ENCODE measurements at regions not wholly inside any gene's neighbourhood (a gene's known extent, or its start where the extent isn't known, plus 50 kb on each side); places are given as distances from the start of the nearest gene placed in this dataset.

DNA sequence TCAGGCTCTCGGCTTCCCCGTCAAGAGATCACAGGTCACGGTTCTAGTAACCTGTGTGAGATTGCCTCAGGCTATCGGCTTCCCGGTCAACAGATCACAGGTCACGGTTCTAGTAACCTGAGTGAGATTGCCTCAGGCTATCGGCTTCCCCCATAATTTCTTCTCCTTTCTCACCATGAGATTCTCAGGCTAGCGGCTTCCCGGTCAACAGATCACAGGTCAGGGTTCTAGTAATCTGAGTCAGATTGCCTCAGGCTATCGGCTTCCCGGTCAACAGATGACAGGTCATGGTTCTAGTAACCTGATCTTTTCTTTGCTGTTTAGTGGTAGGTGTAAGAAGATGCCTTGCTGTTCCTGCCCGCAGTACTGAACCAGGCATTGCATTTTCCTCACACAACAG is 418.2 kb upstream of the ZNF717 start:
- H3K4me3 ChIP-seq (replicated peaks; ENCODE audit: low read depth, low read length) = no peak overlapping the region
- no peak for DNase-seq (ENCODE audit: extremely low read depth, low read depth)
- no peak for TF ChIP-seq CTCF (IDR thresholded peaks at IDR 0.05; ENCODE audit: low read depth, low read length, missing control alignments)

DNA sequence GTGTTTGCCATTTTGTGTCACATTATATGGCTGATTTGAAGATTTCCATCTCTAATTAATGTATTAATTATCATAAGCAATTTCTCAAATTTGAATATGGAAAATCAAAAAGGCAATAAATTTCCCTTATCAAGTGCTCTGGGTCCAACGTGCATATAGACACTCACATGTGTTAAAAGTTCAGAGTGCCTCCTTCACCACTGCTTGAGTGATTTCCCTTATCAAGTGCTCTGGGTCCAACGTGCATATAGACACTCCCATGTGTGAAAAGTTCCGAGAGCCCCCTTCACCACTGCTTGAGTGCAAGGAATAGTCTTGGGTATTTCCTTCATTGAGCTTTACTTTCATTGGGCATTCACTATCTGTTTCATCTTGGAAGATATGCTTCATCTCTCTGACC is 421.0 kb upstream of the ZNF717 start:
- H3K4me3 ChIP-seq (replicated peaks; ENCODE audit: low read depth, low read length) = no peak overlapping the region
- no peak for DNase-seq (ENCODE audit: extremely low read depth, low read depth)
- no peak for TF ChIP-seq CTCF (IDR thresholded peaks at IDR 0.05; ENCODE audit: low read depth, low read length, missing control alignments)

GRCh38 chr3:76212679-76213078 is 427.3 kb upstream of the ZNF717 start:
- DNase-seq (ENCODE audit: extremely low read depth, low read depth) = no peak
- H3K4me3 ChIP-seq (replicated peaks; ENCODE audit: low read depth, low read length) = no peak overlapping the region
- TF ChIP-seq CTCF (IDR thresholded peaks at IDR 0.05; ENCODE audit: low read depth, low read length, missing control alignments) = no peak

DNA sequence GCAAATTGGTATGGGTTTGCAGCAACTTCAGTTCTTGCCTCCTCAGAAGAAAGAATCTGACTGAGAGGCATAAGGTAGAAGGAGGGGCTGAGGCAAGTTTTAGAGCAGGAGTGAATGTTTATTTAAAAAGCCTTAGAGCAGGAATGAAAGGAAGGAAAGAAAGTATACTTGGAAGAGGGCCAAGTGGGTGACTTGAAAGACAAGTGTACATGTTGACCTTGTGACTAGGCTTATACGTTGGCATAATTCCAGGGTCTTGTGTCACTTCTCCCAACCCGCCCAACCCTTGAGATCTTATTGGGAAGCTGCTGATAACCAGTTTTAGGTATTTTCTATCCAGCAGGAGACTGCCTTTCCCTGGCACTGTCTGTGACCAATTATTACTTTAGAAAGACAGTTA is 436.9 kb upstream of the ZNF717 start:
- DNase-seq (ENCODE audit: extremely low read depth, low read depth) = no peak
- TF ChIP-seq CTCF (IDR thresholded peaks at IDR 0.05; ENCODE audit: low read depth, low read length, missing control alignments) = no peak
- H3K4me3 ChIP-seq (replicated peaks; ENCODE audit: low read depth, low read length) = no peak overlapping the region

GRCh38 chr3:76231258-76231657 is 445.9 kb upstream of the ZNF717 start:
- H3K4me3 ChIP-seq (replicated peaks; ENCODE audit: low read depth, low read length) = no peak overlapping the region
- DNase-seq (ENCODE audit: extremely low read depth, low read depth) = no peak
- no peak for TF ChIP-seq CTCF (IDR thresholded peaks at IDR 0.05; ENCODE audit: low read depth, low read length, missing control alignments)

GRCh38 chr3:76242886-76243753 is 457.8 kb upstream of the ZNF717 start:
- H3K4me3 ChIP-seq (replicated peaks; ENCODE audit: low read depth, low read length) = no peak overlapping the region
- TF ChIP-seq CTCF (IDR thresholded peaks at IDR 0.05; ENCODE audit: low read depth, low read length, missing control alignments) = no peak
- no peak for DNase-seq (ENCODE audit: extremely low read depth, low read depth)
